Neural crest cell (in vitro differentiated cells): ENCODE measurements at regions not wholly inside any gene's neighbourhood (a gene's known extent, or its start where the extent isn't known, plus 50 kb on each side); places are given as distances from the start of the nearest gene placed in this dataset.

ENCODE experiments used
- DNase-seq: peaks from one replicate; pipeline ENCODE4 v3.0.0; 2021; ENCODE audit warnings: low read depth, mixed read lengths, low spot score
- H3K27ac Mint-ChIP-seq: one replicate; pipeline ENCODE4 v1.8.0; 2021; ENCODE audit warnings: mild to moderate bottlenecking, mixed read lengths; ENCODE audit not compliant: unreplicated experiment
- H3K27me3 Mint-ChIP-seq: 2 replicates; pipeline ENCODE4 v1.8.0; 2021; ENCODE audit warnings: low read depth, mild to moderate bottlenecking, mixed read lengths
- H3K36me3 Mint-ChIP-seq: 2 replicates; pipeline ENCODE4 v1.8.0; 2021; ENCODE audit warnings: low read depth, mild to moderate bottlenecking, mixed read lengths
- H3K4me1 Mint-ChIP-seq: 2 replicates; pipeline ENCODE4 v1.8.0; 2021; ENCODE audit warnings: mixed read lengths
- H3K4me3 Mint-ChIP-seq: one replicate; pipeline ENCODE4 v1.8.0; 2021; ENCODE audit warnings: mild to moderate bottlenecking, mixed read lengths
- H3K9me3 Mint-ChIP-seq: 2 replicates; pipeline ENCODE4 v1.8.0; 2021; ENCODE audit warnings: mixed read lengths
- TF ChIP-seq, protein P1 (sequence below): fragments of 200-600 bp; sonication (generic); conservative IDR thresholded peaks from 2 replicates; pipeline ENCODE4 v1.5.0; 2021; ENCODE audit warnings: antibody characterized with exemption, mild to moderate bottlenecking

DNA sequence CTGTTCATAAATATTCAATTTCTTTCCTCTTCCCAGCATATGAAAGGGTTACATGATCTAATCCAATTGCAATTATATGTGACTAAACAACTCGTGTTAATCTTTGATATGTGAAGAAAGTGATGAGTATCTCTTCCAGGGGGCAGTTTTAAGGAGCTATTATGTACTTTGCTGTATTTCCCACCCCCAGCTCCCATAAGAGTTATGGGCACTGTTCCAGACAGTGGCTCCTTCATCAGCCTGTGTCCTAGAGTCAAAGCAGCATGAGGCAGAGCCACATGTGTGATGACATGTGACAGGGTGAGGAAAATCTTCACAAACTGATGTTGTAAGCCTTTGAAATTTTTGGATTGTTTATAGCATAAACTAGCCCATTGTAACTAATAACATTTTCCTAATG, 315.4 kb downstream of the DIPK2A start:
- no peak overlapping the region for H3K4me3 Mint-ChIP-seq
- H3K9me3 Mint-ChIP-seq: peaks cover 2% of the 10 kb centered on the region
- no peaks in the 10 kb centered on the region for H3K36me3 Mint-ChIP-seq
- TF ChIP-seq, protein P1, sequence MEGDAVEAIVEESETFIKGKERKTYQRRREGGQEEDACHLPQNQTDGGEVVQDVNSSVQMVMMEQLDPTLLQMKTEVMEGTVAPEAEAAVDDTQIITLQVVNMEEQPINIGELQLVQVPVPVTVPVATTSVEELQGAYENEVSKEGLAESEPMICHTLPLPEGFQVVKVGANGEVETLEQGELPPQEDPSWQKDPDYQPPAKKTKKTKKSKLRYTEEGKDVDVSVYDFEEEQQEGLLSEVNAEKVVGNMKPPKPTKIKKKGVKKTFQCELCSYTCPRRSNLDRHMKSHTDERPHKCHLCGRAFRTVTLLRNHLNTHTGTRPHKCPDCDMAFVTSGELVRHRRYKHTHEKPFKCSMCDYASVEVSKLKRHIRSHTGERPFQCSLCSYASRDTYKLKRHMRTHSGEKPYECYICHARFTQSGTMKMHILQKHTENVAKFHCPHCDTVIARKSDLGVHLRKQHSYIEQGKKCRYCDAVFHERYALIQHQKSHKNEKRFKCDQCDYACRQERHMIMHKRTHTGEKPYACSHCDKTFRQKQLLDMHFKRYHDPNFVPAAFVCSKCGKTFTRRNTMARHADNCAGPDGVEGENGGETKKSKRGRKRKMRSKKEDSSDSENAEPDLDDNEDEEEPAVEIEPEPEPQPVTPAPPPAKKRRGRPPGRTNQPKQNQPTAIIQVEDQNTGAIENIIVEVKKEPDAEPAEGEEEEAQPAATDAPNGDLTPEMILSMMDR: no peak
- H3K27ac Mint-ChIP-seq: no peak overlapping the region
- peaks cover 6% of the 10 kb centered on the region for H3K4me1 Mint-ChIP-seq
- no peak for DNase-seq
- no peaks in the 10 kb centered on the region for H3K27me3 Mint-ChIP-seq

DNA sequence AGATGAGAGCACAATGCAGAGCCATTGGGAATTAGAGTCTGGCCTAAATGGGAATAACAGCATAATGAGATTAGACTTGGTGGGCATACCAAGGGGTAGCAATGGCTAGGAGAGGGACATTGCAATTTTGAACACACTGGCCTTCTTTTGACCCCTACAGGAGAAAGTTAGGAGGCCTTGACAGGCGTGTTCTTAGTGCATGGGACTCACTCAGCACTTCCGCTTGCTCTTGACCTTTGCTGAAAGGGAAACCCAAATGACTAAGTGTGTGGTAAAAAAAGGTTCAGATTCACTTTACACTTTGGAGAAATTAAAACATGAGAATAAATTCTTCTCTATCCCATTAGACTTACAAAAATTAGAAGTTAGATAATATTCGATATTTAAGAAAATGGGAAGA, 317.4 kb downstream of the DIPK2A start:
- DNase-seq: no peak
- H3K9me3 Mint-ChIP-seq: peaks cover 2% of the 10 kb centered on the region
- H3K36me3 Mint-ChIP-seq: no peaks in the 10 kb centered on the region
- no peak overlapping the region for H3K27ac Mint-ChIP-seq
- no peak overlapping the region for H3K4me3 Mint-ChIP-seq
- H3K4me1 Mint-ChIP-seq: no peaks in the 10 kb centered on the region
- TF ChIP-seq, protein P1: no peak
- H3K27me3 Mint-ChIP-seq: no peaks in the 10 kb centered on the region

DNA sequence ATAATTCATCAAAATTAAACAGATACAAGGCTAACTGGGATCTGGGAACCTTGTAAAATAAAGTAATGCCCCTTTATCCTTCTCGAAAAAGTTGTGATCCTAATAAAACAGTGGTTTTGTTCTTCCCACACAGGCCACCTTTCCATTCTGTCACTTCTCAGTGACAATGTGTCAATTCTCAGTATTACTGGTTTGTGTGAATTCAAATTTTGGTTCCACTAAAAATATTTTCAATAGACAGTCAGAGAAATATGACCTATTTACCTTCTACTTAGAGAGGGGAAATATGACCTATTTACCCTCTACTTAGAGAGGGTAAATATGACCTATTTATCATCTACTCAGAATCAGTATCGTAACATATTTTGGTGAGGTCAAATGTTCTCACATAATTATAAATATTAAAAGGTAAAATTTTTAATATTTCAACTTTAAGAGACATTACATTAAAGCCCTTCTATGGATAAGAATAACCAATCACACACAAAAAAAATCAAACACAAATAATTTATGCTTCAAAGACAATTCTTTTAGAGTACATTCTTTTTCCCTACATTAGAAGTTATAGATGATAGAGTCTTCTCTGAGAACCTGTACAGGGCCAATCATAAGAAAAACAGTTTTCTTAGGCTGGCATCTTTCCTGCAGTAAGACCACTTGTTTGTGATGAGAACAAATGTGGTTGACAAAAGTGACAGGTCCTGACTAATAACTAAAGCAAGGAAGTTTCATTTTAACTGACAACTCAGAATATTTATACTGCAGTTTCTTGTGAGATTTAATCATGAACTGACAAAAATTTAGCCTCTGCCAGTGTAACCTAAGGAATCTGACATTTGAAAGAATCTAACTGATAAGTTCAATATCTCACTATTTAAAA, 323.3 kb downstream of the DIPK2A start:
- Mint-ChIP-seq H3K36me3 (no peaks in the 10 kb centered on the region), H3K27ac (no peak overlapping the region), H3K4me1 (peaks cover 8% of the 10 kb centered on the region), H3K4me3 (no peak overlapping the region), H3K27me3 (no peaks in the 10 kb centered on the region), H3K9me3 (peaks cover 2% of the 10 kb centered on the region)
- DNase-seq: no peak
- TF ChIP-seq, protein P1: no peak

DNA sequence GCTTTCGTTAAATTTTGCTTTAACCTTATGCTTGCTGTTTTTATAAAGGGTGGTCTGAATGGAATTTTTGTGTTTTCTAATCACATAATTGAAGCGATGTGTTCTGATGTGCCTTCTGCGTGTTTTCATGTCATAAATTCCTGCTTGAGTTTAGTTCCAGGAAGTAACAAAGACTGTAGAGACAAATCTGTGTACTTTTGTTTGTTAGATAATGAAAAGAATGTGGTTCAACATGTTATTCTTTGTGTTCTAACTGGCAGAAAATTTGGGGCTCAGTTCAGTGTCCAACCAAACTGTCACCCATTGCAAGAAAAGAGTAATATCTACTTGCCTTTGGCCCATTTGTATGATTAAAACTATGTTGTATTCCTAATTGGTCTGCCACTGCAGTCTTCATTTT, 324.0 kb downstream of the DIPK2A start:
- Mint-ChIP-seq H3K27me3 (no peaks in the 10 kb centered on the region), H3K36me3 (no peaks in the 10 kb centered on the region), H3K27ac (no peak overlapping the region), H3K9me3 (peaks cover 2% of the 10 kb centered on the region), H3K4me1 (peaks cover 8% of the 10 kb centered on the region), H3K4me3 (no peak overlapping the region)
- no peak for DNase-seq
- TF ChIP-seq, protein P1: no peak

DNA sequence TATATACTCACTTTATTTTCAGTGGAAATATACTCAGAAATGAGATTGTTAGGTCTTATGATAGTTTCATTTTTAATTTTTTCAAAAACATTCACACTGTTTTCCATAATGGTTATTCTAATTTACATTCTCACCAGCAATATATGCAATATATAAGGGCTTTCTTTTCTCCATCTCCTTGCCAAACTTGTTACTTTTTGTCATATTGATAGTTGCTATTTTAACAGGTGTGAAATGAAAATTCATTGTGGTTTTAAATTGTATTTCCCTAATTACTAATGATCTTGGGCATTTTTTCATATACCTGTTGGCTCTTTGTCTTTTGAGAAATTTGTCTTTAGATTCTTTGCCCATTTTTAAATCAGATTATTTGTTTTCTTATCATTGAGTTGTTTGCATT, 325.2 kb downstream of the DIPK2A start:
- no peak overlapping the region for H3K27ac Mint-ChIP-seq
- TF ChIP-seq, protein P1: no peak

More for the DNA sequence above, 325.2 kb downstream of the DIPK2A start:
- Mint-ChIP-seq H3K36me3 (no peaks in the 10 kb centered on the region), H3K4me1 (peaks cover 8% of the 10 kb centered on the region), H3K4me3 (no peak overlapping the region), H3K27me3 (no peaks in the 10 kb centered on the region), H3K9me3 (no peaks in the 10 kb centered on the region)
- DNase-seq: no peak
